GM12865 (cell line): ENCODE measurements at regions not wholly inside any gene's neighbourhood (a gene's known extent, or its start where the extent isn't known, plus 50 kb on each side); places are given as distances from the start of the nearest gene placed in this dataset.
"Not testable (repeated sequence)": the region's sequence is repeated elsewhere in the genome, so short reads cannot be mapped to it uniquely, and the experiment has no call there.

Source experiments
- DNase-seq: peaks from one replicate; pipeline ENCODE4 v3.0.0; 2010; ENCODE audit warnings: low read depth
- H3K4me3 ChIP-seq: 2 replicates; pipeline ENCODE4 v1.5.1; 2011; ENCODE audit warnings: mild to moderate bottlenecking, low read depth, low read length, control low read depth
- CTCF ChIP-seq: IDR thresholded peaks from 2 replicates; pipeline ENCODE4 v1.5.1; 2011; ENCODE audit warnings: low read length, control low read depth, low read depth, inconsistent platforms; ENCODE audit not compliant: insufficient read depth; ENCODE audit errors: missing control alignments

- TF ChIP-seq CTCF = no peak
- peak; percentile 18 for DNase-seq
- H3K4me3 ChIP-seq = no peak overlapping the region
Observed at GRCh38 chr10:33031815-33032653, 74.0 kb upstream of the ITGB1 start.

- no peak for TF ChIP-seq CTCF
- no peak for DNase-seq
- H3K4me3 ChIP-seq = no peak overlapping the region
Observed at GRCh38 chr10:33031171-33031570, 73.1 kb upstream of the ITGB1 start.

- DNase-seq, H3K4me3 ChIP-seq: not testable (repeated sequence)
Observed at GRCh38 chr10:33028515-33028914, 70.5 kb upstream of the ITGB1 start.

GRCh38 chr10:33027088-33027487 lies 69.1 kb upstream of the ITGB1 start:
- H3K4me3 ChIP-seq = no peak overlapping the region
- no peak for DNase-seq
- TF ChIP-seq CTCF = no peak

- no peak overlapping the region for H3K4me3 ChIP-seq
- no peak for TF ChIP-seq CTCF
- DNase-seq = no peak
Observed at GRCh38 chr10:33026422-33026821, 68.4 kb upstream of the ITGB1 start.

GRCh38 chr10:33025910-33026309 lies 67.9 kb upstream of the ITGB1 start:
- no peak overlapping the region for H3K4me3 ChIP-seq
- no peak for DNase-seq
- TF ChIP-seq CTCF = no peak

GRCh38 chr10:33025039-33025438 lies 67.0 kb upstream of the ITGB1 start:
- TF ChIP-seq CTCF = no peak
- H3K4me3 ChIP-seq = no peak overlapping the region
- DNase-seq = peak; percentile 48
